Erythroblast (primary cell): ENCODE measurements at regions not wholly inside any gene's neighbourhood (a gene's known extent, or its start where the extent isn't known, plus 50 kb on each side); places are given as distances from the start of the nearest gene placed in this dataset.
"Not testable (repeated sequence)": the region's sequence is repeated elsewhere in the genome, so short reads cannot be mapped to it uniquely, and the experiment has no call there.

Experiments used
- DNase-seq, 2 experiments: peaks; one replicate each; lab custom pipeline; 2025; lab: John Stamatoyannopoulos, UW
- GATA1 ChIP-seq: IDR thresholded peaks from 2 replicates; pipeline ENCODE4 v1.6.1; 2011; ENCODE audit warnings: low read depth, mild to moderate bottlenecking, control low read depth, low read length, moderate library complexity
- POLR2A ChIP-seq: IDR thresholded peaks from 2 replicates; pipeline ENCODE4 v1.6.1; 2011; ENCODE audit warnings: mild to moderate bottlenecking, low read length

- TF ChIP-seq GATA1: no peak
- TF ChIP-seq POLR2A: no peak
- DNase-seq: no peak
Observed at GRCh38 chr2:34147780-34148179, 548.7 kb upstream of the FAM98A start.

DNA sequence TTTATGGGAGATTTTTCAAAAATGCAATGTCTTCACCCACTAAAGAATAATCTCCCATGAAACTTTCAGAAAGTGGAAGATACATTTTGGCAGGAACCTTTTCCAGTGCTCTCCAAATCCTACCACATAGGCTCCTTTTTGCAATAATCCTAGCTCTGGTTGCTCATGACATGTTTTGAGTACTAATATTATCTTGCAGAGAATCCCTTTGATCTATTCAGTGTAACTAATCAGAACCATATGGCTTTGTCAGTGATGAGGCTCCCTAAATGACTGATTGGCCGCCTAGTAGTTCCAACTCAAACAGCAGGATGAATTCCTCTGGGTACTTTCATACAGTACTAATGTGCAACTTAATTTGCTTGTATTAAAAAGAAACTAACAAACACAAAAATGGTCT lies 544.0 kb upstream of the FAM98A start:
- no peak for DNase-seq
- TF ChIP-seq POLR2A (no peak), GATA1 (no peak)

- DNase-seq: not testable (repeated sequence)
Observed at GRCh38 chr2:34142531-34143008, 543.5 kb upstream of the FAM98A start.

DNA sequence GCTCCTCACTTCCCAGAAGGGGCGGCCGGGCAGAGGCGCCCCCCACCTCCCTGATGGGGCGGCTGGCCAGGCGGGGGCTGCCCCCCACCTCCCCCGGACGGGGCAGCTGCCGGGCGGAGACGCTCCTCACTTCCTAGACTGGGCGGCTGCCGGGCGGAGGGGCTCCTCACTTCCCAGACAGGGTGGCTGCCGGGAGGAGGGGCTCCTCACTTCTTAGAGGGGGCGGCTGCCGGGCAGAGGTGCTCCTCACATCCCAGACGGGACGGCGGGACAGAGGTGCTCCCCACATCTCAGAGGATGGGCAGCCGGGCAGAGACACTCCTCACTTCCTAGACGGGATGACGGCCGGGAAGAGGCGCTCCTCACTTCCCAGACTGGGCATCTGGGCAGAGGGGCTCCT lies 534.0 kb upstream of the FAM98A start:
- DNase-seq: not testable (repeated sequence)

GRCh38 chr2:34126279-34126678 lies 527.2 kb upstream of the FAM98A start:
- no peak for DNase-seq
- TF ChIP-seq GATA1: no peak
- TF ChIP-seq POLR2A: no peak

GRCh38 chr2:34123996-34124785 lies 525.1 kb upstream of the FAM98A start:
- TF ChIP-seq GATA1: no peak
- no peak for DNase-seq

GRCh38 chr2:34121076-34121475 lies 522.0 kb upstream of the FAM98A start:
- TF ChIP-seq POLR2A (no peak), GATA1 (no peak)

DNA sequence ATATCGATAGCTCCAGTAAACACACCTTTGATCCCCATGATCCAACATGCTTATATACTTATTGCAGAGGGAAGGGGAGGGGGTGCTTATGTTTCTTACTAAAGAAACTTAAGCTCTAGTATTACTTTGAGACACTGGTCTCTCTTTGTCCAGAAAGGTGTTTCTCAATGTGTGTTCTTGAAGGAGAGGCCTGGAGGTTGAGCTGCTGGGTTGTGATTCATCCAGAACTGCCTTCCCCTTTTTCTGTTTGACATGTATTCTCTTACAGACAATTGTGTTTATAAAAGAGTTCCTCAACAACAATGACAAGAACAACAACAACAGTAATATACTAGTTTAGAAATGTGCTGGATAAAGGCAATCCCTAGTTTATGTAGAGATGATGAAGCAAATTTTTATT lies 516.0 kb upstream of the FAM98A start:
- TF ChIP-seq POLR2A (no peak), GATA1 (no peak)

More at GRCh38 chr2:34121076-34121475, 522.0 kb upstream of the FAM98A start:
- no peak for DNase-seq

DNA sequence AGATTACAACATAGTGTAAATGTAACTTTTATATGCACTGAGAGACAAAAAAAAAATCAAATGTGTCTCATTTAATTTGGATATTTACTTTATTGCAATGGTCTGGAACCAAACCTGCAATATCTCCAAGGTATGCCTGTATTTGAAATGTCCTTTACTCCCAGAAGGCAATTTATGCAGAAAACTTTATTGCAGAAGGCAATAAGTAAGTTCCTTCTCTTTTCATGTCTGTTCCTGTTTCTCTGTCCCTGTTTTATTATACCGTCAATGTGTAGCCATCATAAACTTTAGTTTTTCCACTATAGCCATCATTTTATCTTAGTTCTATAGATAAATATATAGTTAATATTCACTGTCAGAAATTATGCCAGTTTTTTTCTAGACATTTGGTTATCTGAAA lies 513.1 kb upstream of the FAM98A start:
- no peak for DNase-seq
- TF ChIP-seq GATA1 (no peak), POLR2A (no peak)

More for the DNA sequence above, 516.0 kb upstream of the FAM98A start:
- DNase-seq: no peak

DNA sequence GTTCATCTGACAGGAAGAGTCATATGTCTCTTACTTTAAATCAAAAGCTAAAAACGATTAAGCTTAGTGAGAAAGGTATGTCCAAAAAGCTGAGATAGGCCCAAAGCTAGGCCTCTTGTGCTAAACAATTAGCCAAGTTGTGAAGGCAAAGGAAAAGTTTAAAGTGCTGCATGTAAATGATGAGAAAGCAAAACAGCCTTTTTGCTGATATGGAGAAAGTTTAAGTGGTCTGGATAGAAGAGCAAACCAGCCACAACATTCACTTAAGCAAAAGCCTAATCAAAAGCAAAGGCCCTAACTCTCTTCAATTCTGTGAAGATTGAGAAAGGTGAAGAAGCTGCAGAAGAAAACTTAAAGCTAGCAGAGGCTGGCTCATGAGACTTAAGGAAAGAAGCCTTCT lies 511.3 kb upstream of the FAM98A start:
- DNase-seq: no peak
- TF ChIP-seq GATA1 (no peak), POLR2A (no peak)

GRCh38 chr2:34107811-34108210 lies 508.7 kb upstream of the FAM98A start:
- no peak for DNase-seq
- no peak for TF ChIP-seq GATA1
- no peak for TF ChIP-seq POLR2A

DNA sequence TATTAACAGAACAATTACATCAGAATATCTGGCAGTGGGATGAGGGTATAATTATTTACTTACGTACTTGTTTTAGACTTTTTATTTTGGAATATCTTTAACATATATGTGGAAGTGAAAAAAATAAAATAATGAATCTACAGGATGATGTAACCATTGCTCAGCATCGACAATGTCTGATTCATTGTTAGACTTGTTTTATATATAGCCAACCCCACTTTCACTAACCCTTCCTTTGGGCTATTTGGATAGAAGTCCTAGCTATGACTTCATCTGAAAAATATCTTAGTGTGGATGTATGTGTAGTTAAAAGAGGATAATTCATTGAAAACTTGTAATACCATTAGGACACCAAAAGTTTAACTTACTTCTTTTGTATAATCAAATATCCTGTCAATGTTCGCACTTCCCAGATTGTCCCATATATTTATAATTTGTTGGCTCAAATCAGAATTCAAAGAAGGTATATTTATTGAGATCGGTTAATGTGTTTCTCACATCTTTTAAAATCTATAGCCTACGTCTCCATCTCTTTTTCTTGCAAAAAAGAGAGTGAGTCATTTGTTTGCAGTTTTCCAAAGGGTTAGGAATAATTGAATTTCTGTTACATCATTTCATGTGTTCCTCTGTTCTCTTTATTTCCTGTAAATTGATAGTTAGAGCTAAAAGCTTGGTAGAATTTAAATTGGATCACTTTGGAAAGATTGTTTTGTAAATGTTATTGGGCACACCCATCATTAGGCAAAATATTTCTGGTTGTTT lies 506.1 kb upstream of the FAM98A start:
- DNase-seq: no peak
- no peak for TF ChIP-seq POLR2A
- TF ChIP-seq GATA1: no peak

- no peak for DNase-seq
Observed at GRCh38 chr2:34104601-34105000, 505.5 kb upstream of the FAM98A start.

GRCh38 chr2:34103437-34103836 lies 504.3 kb upstream of the FAM98A start:
- DNase-seq: no peak
- no peak for TF ChIP-seq POLR2A
- no peak for TF ChIP-seq GATA1

More at GRCh38 chr2:34104601-34105000, 505.5 kb upstream of the FAM98A start:
- TF ChIP-seq POLR2A (no peak), GATA1 (no peak)

GRCh38 chr2:34102339-34102738 lies 503.2 kb upstream of the FAM98A start:
- no peak for TF ChIP-seq POLR2A
- no peak for DNase-seq
